G401.6 (cell line): ENCODE measurements at regions not wholly inside any gene's neighbourhood (a gene's known extent, or its start where the extent isn't known, plus 50 kb on each side); places are given as distances from the start of the nearest gene placed in this dataset.
"Not testable (repeated sequence)": the region's sequence is repeated elsewhere in the genome, so short reads cannot be mapped to it uniquely, and the experiment has no call there.

Source experiments
- FAIRE-seq: peaks from 2 replicates; lab custom pipeline; 2012; peaks lifted over from hg19 to GRCh38; lab: Jason Lieb, UNC

DNA sequence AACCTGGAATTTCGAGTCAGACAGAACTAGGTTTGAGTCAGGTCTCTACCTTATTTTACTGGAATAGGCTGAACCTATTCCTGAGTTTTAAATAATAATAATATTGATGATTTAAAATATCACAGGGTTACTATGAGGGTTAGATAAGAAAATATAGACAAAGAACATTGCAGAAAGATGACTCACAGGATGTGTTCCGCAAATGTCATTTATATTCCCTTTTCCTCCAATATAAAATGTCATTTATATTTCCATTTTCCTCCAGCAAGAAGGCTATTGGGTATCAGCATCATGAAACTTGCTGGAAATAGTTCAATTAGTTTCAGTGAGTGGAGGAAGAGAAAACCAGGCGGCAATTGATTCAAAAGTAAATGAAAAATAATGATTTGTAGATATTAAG is 163.9 kb upstream of the RASSF8 start:
- FAIRE-seq = no peak

DNA sequence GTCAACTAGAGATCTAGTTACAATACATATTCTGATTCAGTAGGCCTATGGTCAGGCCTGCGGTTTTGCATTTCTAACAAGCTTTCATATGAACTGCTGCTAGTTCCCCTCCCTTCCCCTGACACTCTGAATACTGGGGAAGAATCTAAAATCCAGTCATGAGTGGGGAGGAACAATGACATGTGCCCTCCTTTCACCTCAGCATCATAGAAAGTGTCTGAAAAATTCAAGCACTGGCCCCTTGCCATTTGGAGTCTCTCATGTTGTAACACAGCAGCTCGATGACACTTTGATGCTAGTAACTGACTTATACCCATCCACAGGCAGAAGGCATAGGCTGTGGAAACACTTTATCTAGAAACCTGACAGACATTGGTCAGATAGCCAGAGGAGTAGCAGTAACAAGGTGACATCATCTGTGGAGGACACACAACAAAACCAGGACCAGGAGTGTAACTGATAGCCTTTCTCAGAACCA is 161.9 kb upstream of the RASSF8 start:
- no peak for FAIRE-seq

DNA sequence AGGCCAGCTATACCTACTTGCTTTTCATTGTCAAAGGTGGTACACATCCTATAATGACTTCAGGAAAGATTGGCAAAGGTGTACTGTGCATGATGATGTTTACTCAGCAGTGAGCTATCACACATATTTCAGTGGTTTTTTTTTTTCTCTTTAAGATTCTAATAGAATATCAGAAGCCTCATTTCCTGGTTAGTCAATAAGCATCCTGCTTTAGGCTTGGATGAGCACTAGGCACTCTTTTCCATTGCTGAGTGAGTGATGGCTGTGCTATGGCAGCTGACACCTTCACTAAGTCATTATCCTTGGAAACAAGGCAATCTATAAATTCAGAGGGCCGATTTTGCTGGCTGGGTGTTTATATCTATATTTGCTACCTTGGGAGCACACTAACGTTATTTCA is 161.1 kb upstream of the RASSF8 start:
- FAIRE-seq = no peak

DNA sequence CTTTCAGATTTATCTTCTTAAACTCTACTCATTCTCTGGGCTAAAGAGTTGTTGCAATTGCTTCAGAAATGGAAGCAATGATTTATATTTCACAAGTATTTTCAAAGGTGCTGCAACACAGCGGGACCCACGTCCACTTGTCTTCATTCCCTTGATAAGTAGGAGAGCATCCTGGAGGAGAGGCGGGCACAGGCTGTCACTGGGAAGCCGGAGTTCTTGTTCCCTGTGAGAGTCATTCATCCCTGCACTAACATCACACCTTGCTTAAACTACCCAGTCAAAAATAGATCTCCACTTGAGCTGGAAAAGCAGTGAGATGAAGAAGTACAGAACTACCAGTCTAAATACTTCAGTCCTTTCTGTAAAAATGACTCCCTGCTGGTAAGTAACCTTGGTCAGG is 160.5 kb upstream of the RASSF8 start:
- FAIRE-seq = no peak

DNA sequence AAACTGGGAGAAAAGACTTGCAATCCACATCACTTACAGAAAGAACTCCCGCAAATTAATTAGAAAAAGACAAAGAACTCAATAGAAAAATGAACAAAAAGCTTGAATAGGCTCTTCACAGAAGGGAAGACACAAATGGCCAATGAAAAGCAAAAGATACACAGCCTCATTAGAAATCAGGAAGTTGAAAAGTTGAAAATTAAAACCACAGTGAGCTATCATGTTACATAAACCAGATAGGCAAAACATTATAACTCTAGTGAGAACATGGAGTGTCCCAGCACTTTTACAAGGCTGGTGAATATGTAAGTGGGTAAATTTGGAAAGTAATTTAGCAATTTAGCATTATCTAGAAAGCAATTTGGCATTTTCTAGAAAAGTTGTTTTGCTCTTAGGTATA is 158.4 kb upstream of the RASSF8 start:
- FAIRE-seq = no peak

DNA sequence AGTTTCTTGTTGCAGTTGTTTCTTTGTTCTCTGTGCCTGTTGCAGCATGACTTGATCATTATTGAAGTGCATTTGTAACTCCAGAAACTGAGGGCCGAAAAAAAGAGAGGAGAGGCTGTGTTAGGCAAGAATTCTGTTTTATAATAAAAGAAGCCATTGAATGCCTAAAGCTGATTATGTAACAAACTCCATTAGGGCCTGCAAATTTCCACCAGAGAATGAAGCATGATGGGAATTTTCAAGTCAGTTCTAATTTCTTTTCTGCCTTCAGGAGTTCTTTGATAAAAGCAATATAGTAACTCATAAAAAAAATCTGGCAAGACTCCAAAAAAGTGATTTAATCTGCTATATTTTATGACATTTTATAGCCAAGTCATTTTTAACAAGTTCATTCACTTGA is 156.7 kb upstream of the RASSF8 start:
- no peak for FAIRE-seq

DNA sequence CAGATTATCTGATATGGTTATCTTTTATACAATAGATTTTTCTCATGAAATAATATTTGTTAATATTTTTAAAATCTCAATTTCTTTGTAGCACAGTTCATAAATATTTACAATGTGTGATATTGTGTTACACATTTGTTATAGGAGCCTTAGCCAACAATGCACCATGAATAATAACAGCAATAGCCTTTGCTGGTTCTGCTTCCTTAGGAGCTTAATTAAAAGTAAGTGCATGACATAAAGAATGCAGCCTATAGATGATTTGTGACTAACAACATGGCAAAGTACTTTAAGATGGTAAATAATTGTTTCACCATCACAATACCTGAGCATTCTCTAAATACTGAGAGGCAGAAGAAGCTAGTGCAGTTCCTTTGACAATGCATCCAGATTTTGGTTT is 156.3 kb upstream of the RASSF8 start:
- no peak for FAIRE-seq

DNA sequence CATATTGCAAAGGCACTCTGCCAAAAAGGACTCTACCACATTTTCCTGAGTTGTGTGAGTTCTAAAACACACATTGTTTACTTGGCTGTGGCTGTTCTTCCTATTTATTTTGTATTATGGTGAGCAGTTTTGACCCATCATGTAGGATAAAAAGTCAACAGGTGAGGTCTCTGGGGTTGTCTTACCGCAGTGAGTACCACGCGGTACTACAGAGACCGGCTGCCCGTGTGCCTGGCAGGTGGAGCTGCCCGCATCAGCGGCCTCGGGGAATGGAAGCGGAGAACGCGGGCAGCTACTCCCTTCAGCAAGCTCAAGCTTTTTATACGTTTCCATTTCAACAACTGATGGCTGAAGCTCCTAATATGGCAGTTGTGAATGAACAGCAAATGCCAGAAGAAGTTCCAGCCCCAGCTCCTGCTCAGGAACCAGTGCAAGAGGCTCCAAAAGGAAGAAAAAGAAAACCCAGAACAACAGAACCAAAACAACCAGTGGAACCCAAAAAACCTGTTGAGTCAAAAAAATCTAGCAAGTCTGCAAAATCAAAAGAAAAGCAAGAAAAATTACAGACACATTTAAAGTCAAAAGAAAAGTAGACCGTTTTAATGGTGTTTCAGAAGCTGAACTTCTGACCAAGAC is 155.3 kb upstream of the RASSF8 start:
- not testable (repeated sequence) for FAIRE-seq

DNA sequence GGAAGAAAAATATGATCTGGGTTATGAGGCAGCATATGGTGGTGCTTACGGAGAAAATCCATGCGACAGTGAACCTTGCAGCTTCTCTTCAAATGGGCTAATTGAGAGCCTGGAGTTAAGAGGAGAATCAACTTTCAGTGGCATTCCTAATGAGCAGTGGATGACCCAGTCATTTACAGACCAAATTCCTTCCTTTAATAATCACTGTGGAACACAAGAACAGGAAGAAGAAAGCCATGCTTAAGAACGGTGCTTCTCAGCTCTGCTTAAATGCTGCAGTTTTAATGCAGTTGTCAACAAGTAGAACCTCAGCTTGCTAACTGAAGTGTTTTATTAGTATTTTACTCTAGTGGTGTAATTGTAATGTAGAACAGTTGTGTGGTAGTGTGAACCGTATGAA is 154.2 kb upstream of the RASSF8 start:
- not testable (repeated sequence) for FAIRE-seq

DNA sequence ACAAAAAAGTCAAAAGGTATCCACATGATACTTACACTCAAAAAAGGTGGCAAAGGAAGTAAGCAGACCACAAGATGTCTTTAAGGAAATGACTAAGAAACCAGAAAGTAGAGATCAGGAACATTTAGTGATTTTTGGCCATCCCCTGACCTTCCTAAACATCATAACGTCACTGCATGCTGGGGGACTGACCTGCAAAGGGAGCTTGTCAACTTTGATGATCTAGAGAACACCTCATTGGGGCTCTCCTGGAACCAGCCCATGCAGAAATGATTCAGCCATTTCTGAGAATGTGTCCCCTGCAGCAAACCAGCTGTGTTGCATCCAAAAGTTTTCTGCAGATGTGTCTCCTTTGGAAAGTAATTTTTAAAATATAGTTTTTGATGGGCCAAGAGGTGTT is 152.2 kb upstream of the RASSF8 start:
- FAIRE-seq = no peak

DNA sequence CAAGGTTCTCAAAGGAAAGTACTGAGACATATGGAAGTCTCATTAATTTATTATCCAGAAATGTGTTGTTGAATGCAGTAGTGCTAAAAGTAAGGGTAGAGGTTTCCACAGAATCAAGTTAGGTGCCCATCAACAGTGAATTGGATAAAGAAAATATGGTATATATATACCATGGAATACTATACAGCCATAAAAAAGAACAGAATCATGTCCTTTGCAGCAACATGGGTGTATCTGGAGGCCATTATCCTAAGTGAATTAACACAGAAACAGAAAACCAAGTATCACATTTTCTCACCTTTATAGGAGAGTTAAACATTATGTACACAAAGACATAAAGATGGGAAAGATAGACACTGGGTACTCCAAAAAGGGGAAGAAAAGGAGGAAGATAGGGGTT is 149.9 kb upstream of the RASSF8 start:
- FAIRE-seq = no peak

DNA sequence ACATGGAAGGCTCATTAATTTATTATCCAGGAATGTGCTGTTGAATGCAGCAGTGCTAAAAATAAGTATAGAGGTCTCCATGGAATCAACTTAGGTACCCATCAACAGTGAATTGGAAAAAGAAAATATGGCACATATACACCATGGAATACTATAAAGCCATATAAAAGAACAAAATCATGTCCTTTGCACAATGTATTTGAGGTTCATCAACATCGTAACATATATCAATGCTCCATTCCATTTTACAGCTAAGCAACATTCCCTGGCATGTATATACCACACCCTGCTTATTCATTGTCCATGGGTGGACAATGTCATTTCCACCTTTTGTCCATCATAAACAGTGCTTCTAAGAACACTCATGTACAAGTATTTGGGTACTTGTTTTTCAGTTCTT is 147.8 kb upstream of the RASSF8 start:
- FAIRE-seq = no peak

DNA sequence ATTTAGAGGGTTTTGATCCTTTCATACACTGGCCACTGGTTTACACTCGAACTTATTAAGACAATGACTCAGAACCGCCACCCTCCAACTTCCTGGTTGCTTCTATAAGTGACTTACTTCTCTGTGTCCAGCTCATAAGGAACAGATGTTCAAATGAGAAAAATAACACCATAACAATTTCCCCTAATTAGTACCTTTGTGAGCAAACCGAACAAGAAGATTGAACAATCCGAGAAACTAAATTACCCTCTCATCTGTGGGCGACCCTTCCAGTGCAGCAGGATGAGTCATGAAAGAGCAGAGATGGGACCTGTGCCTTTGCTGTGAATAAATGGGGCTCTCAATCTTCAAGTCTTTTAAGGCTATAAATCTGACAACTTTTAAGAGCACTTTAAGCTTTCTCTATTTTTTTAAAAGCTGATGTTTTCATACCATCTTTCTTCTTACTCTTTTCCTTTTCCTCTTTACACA is 146.8 kb upstream of the RASSF8 start:
- no peak for FAIRE-seq

DNA sequence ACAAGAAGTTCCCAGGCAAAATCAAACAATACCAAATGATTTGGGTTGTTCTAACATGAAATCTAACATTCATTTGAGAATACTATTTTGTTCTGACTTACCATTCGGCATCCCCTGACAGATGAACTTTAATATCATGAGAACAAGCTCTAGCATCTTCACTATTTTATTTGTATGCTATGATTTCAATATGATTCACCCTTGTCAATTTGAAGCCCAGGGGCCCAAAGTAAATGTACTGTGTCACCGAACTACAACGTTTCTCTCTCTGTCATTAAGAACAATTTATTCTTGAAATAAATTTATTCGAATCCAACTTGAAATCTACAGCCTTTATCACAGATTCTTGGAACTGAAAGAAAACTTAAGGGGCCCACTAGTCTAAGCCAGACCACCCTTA is 146.2 kb upstream of the RASSF8 start:
- no peak for FAIRE-seq

DNA sequence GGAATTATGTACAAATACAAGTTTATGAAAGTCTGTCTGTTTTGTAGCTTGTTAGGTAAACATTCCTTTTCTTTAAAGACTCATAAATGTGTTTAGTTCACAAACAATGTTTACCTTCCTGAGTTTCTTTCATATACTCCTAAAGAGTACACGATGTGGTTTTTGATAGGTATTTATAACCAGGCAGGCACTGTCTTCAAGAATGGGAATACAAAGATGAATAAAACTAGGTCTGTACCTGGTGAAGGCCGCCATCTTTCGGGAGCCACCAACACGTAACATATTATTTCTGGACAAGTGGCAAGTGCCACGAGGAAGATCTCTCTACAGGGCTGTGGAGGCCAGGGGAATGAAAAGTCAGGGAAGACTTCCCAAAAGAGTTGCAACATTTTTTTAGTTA is 144.6 kb upstream of the RASSF8 start:
- FAIRE-seq = no peak

DNA sequence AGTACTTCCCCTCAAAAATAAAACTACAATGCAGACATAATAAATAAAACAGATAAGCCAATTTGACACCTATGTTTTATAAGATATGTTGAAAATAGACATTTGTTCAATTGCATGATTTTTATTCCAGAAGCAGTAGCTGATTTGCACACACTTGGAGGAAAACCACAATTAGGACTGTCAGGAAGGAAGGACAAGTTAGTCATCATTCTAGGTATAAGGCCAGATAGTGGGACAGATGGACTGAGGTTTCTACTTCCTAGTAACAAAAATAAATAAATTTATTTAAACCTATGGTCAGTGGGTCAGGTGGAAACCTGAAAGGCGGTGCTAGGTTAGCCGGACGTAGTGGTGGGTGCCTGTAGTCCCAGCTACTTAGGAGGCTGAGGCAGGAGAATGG is 141.8 kb upstream of the RASSF8 start:
- no peak for FAIRE-seq

DNA sequence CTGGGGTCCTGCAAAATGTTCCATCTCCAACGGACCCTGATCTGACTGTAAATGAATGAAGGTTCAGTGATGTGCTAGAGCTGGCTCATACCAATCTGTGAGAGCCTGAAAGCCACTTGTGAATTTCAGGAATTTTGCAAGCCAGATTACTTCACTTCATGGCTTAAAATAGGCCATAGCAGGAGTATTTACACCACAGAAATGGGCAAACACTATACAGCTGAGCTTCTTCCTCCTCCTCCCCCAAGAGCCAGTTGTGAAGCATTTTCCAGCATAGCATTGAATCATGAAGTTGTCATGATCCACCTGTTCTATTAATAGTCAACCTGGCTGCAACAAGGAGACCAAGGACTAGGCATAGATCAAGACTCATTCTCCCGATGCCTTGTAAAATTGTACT is 141.3 kb upstream of the RASSF8 start:
- FAIRE-seq = no peak

DNA sequence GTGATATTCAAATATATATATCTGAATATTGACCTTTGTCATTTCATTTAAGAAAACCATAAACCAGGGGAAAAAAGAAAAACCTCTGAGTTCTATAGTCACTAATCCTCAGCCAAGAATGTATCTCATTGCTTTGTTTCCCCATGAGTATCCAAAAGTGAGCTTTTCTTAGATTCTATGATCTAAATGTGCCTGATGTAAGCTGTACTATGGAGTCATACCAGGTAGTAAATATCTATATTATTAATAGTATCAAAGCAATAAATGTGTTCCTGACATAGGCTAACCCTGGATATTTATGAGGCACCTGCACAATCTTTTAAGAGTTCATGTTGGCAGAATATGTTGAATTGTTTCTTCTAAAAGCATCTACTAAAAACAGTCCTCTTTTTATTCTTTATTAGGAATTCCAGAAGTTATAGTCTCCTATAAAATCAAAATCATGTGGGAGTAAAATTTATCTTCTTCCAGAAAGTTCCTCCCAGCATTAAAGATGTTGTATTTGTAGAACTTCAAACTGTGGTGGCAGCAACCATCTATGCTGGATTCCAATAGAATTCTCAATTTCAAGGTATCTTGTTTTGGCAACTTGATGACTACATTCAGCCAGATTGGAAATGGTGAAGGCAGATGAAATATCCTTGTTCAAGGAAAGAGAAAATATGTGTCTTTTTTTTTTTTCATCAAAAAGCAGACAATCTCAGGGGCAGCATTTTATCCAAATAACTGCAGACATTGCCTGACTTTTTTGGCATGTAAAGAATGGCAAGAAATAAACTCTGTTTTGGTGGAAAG is 139.7 kb upstream of the RASSF8 start:
- no peak for FAIRE-seq

DNA sequence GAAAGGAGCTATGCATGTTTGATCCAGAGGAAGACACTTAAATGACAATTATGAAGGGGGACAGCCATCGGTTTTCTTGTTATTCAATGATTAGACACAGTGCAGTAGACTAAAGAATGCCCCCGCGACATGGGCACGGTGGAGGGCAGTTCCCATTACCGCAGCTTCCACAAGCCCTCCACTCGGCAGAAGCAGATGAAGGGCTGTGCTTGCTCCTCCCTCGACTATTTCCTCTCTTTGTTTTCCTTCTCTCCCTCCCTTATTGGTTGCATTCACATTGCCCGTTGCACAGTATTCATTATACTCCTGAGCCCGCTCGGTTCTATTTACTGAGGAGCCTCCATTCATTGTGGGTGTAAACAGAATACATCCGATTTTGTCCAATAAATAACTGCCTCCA is 138.8 kb upstream of the RASSF8 start:
- no peak for FAIRE-seq

DNA sequence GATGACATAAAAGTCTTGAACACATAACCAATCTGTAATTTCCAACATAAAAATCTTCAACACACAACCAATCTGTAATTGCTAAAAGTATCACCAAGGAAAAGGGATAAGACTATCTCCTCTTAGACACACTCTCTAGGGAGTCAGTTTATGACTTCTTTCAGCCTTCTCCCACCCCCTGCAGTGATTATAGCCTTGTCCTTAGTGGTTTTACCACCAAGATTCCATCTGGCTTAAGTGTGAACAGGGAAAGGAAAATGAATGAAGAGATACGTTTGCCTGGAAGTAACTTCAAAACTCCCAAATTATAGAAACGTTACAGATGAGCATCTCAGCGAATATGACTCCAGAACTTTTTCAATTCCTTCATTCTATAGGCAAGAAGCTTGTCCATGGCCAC is 136.2 kb upstream of the RASSF8 start:
- FAIRE-seq = no peak

DNA sequence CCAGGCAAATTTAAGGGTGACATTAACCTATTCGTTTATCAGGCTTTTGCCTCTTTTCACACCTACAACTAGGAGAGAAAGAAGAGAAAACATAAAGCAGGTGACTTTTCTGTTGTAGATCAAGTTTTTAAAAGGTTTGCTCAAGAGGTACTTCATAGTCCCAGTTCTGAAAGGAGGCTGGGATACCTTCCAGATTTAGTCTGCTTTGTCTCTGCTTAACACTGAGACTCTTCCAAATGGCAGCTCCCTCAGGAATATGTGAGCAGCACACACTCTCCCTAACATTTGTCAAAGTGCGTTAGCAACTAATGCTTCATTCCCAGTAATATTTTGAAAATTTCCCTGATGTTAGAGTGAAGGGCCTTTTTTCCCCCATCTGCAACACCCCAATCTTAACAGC is 133.7 kb upstream of the RASSF8 start:
- FAIRE-seq = no peak

DNA sequence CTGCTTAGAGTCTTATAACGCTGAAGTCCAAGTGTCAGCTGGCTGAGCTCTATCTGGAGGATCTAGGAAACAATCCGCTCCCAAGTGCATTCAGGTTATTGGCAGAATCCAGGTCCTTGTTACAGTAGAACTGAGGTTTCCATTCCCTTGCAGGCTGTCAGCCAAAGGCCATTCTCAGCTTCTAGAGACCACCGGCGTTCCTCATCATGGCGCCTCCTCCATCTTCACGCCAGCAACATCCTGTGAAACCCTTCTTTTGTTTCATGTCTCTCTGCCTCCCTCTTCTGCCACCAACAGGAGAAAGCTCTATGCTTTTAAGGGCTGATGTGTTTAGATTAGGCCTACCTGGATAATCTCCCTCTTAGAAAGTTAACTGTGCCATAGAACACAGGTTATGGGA is 133.0 kb upstream of the RASSF8 start:
- no peak for FAIRE-seq

DNA sequence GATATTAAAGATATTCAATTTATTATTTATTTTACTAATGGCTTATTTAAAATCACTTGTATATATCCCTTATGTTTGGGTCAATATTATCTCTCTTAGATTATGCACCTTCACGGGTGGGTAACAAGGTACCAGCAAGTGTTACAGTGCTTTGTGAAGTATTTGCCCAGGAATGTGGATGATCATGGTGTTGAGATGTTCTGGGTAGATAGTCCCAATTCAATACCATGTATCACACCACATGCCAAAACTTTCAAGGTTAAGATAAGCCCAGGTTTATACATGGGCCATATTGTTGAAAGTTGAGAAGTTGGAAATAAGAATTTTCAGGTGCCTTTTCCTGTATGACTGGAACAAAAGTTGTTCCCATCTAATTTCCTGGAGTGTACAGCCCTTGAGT is 131.3 kb upstream of the RASSF8 start:
- FAIRE-seq = no peak

DNA sequence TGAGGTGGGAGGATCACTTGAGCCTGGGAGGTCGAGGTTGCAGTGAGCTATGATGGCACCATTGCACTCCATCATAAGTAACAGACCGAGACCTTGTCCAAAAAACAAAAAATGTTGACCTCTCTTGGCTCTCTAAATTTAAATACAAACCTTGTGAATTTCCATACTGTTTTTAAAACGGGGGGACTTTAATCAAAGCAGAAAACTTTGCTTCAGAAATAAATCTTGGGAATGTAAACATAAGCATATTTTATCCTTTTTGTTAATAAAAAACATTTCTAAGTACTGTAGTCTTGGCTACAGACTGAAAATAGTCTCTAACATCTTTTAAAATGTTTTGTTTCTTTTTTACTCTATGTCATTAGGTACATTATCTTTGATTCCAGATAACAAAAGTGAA is 130.7 kb upstream of the RASSF8 start:
- FAIRE-seq = no peak
